ENCODE measurements at regions not wholly inside any gene's neighbourhood (a gene's known extent, or its start where the extent isn't known, plus 50 kb on each side); places are given as distances from the start of the nearest gene placed in this dataset.

GRCh38 chr5:6000867-6001266 lies 377.5 kb downstream of the MED10 start:
- TF ChIP-seq, protein P1, sequence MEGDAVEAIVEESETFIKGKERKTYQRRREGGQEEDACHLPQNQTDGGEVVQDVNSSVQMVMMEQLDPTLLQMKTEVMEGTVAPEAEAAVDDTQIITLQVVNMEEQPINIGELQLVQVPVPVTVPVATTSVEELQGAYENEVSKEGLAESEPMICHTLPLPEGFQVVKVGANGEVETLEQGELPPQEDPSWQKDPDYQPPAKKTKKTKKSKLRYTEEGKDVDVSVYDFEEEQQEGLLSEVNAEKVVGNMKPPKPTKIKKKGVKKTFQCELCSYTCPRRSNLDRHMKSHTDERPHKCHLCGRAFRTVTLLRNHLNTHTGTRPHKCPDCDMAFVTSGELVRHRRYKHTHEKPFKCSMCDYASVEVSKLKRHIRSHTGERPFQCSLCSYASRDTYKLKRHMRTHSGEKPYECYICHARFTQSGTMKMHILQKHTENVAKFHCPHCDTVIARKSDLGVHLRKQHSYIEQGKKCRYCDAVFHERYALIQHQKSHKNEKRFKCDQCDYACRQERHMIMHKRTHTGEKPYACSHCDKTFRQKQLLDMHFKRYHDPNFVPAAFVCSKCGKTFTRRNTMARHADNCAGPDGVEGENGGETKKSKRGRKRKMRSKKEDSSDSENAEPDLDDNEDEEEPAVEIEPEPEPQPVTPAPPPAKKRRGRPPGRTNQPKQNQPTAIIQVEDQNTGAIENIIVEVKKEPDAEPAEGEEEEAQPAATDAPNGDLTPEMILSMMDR (IDR thresholded peaks at IDR 0.05): no peak
- no peak for TF ChIP-seq POLR2A (IDR thresholded peaks at IDR 0.05)
